ENCODE measurements at regions not wholly inside any gene's neighbourhood (a gene's known extent, or its start where the extent isn't known, plus 50 kb on each side); places are given as distances from the start of the nearest gene placed in this dataset.

- H3K27ac ChIP-seq (ENCODE audit: low read depth in 1 of 2, low read length in 2 of 2) = no peak overlapping the region
- no peak for DNase-seq (ENCODE audit: low spot score)
- TF ChIP-seq ZBTB33 (IDR thresholded peaks at IDR 0.05) (no peak), EGR1 (IDR thresholded peaks at IDR 0.05; ENCODE audit: low read depth in 2 of 2) (no peak), SP1 (IDR thresholded peaks at IDR 0.05) (no peak), HNF4A (conservative IDR thresholded peaks at IDR 0.05) (no peak), ATF3 (IDR thresholded peaks at IDR 0.05) (no peak), YY1 (IDR thresholded peaks at IDR 0.05) (no peak), TAF1 (conservative IDR thresholded peaks at IDR 0.05) (no peak), REST (IDR thresholded peaks at IDR 0.05) (no peak), JUND (IDR thresholded peaks at IDR 0.05) (no peak), CTCF (IDR thresholded peaks at IDR 0.05; ENCODE audit: low read depth, low read length, missing input control) (no peak), FOXA1 (IDR thresholded peaks at IDR 0.05) (no peak)
- no peak overlapping the region for H3K4me3 ChIP-seq (ENCODE audit: low read depth in 1 of 3, low read length in 3 of 3)
- no peaks in the 10 kb centered on the region for H3K27me3 ChIP-seq (ENCODE audit: control insufficient read depth in 4 of 4, insufficient read depth in 4 of 4, low read length in 3 of 4)
- H3K9ac ChIP-seq (ENCODE audit: low read depth in 1 of 2, low read length in 2 of 2) = no peak overlapping the region
- whole genome bisulfite sequencing = 94% methylated on average over 4 of the region's 4 CpGs
- H3K4me1 ChIP-seq (ENCODE audit: control insufficient read depth in 4 of 4, insufficient read depth in 4 of 4, low read length in 3 of 4) = no peaks in the 10 kb centered on the region
- no peaks in the 10 kb centered on the region for H3K36me3 ChIP-seq (ENCODE audit: control insufficient read depth in 4 of 4, insufficient read depth in 3 of 4, low read depth in 1 of 4, low read length in 3 of 4)
- H3K9me3 ChIP-seq (ENCODE audit: control insufficient read depth in 4 of 4, low read length in 3 of 4) = no peaks in the 10 kb centered on the region
These were observed 87.1 kb upstream of the MVB12B start for GRCh38 chr9:126239515-126239914.

GRCh38 chr9:126240835-126241234 lies 85.8 kb upstream of the MVB12B start:
- Histone ChIP-seq H3K9ac (ENCODE audit: low read depth in 1 of 2, low read length in 2 of 2) (no peak overlapping the region), H3K4me1 (ENCODE audit: control insufficient read depth in 4 of 4, insufficient read depth in 4 of 4, low read length in 3 of 4) (no peaks in the 10 kb centered on the region), H3K27me3 (ENCODE audit: control insufficient read depth in 4 of 4, insufficient read depth in 4 of 4, low read length in 3 of 4) (no peaks in the 10 kb centered on the region), H3K27ac (ENCODE audit: low read depth in 1 of 2, low read length in 2 of 2) (no peak overlapping the region), H3K9me3 (ENCODE audit: control insufficient read depth in 4 of 4, low read length in 3 of 4) (no peaks in the 10 kb centered on the region), H3K4me3 (ENCODE audit: low read depth in 1 of 3, low read length in 3 of 3) (no peak overlapping the region), H3K36me3 (ENCODE audit: control insufficient read depth in 4 of 4, insufficient read depth in 3 of 4, low read depth in 1 of 4, low read length in 3 of 4) (no peaks in the 10 kb centered on the region)
- TF ChIP-seq ZBTB33 (IDR thresholded peaks at IDR 0.05) (no peak), YY1 (IDR thresholded peaks at IDR 0.05) (no peak), CTCF (IDR thresholded peaks at IDR 0.05; ENCODE audit: low read depth, low read length, missing input control) (no peak), RXRA (IDR thresholded peaks at IDR 0.05) (no peak), JUND (IDR thresholded peaks at IDR 0.05) (no peak), NR2F2 (IDR thresholded peaks at IDR 0.05) (no peak), REST (IDR thresholded peaks at IDR 0.05) (no peak)
- 56% methylated on average over 1 of the region's 1 CpG for WGBS
- no peak for DNase-seq (ENCODE audit: low spot score)
